Neural progenitor cell (in vitro differentiated cells): ENCODE measurements at regions not wholly inside any gene's neighbourhood (a gene's known extent, or its start where the extent isn't known, plus 50 kb on each side); places are given as distances from the start of the nearest gene placed in this dataset.

ENCODE experiments used
- CTCF ChIP-seq: fragments of 200-600 bp; sonication (generic); IDR thresholded peaks from 2 replicates; pipeline ENCODE4 v1.5.1; 2017; ENCODE audit warnings: antibody characterized with exemption, mild to moderate bottlenecking
- EZH2 ChIP-seq: fragments of 200-600 bp; sonication (generic); IDR thresholded peaks from 2 replicates; pipeline ENCODE4 v1.6.1; 2017; ENCODE audit warnings: antibody characterized with exemption, mild to moderate bottlenecking, moderate library complexity

DNA sequence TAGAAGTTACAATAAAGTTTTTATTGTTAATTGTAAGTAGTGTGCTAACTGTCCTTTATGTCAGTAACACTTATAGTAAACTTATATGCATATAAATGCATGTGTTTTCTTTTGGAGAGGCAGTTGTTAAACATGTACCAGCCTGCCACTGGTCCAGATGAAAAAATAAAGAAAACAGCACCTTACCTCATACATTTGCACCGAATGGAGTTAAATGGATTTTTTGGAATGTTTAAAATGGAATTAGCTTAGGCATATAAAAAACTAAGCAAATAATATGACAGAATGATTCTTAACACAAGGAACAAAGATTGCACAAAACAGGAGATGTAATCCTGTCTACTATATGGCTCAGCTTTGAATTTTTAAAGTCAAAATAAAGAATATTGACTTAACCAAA lies 50.2 kb upstream of the ALDH1A3 start:
- TF ChIP-seq CTCF: no peak
- TF ChIP-seq EZH2: no peak
